ENCODE measurements at regions not wholly inside any gene's neighbourhood (a gene's known extent, or its start where the extent isn't known, plus 50 kb on each side); places are given as distances from the start of the nearest gene placed in this dataset.
"Not testable (repeated sequence)": the region's sequence is repeated elsewhere in the genome, so short reads cannot be mapped to it uniquely, and the experiment has no call there.

DNA sequence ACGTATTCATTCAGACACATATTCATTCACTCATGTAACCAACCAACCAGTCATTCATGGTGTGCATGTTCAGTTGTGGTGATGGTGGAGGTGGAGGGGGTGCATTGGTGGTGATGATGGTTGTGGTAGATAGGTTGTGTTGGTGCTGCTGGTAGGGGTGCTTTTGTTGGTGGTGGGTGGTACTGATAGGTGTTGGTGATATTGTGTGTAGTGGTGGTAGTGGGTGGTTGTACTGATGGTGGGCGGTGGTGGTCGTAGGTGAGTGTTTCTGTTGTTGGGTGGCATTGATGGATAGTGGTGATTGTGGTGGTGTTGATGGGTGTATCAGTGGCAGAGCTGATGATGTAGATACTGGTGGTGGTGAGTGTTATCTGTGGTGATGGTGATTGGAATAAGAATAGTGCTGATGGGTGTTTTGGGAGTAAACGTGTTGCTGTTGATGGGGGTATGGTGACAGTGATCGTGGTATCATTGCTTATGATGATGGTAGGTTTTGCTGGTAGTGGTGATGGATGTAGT, 59.8 kb upstream of the SHB start:
- no peak for DNase-seq (ENCODE audit: low read depth, low spot score)

DNA sequence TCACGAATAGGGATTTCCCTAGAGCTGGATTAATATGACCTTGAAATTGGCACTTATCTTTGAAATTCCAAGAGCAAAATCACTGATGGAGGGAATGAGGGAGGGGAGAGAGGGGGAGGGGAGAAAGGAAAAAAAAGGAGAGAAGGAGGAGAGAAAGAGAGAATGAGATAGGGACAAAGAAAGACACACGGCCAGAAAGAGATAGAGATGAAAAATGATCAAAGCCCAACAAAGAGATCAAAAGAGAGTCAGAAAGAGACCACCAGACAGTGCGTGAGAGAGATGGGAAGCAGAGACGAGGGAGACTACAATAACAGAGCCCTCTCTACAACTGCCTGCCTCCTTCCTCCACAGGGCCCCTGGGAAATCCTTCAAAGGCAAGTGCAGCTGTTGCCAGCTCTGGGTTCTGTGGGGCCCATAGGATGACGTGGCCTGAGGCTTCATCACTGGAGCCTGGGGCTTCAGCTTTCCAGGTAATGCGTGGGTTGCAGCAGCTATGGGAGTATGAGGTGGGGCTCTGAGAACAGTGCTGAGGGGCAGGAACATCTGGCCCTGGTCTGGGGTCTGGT, 58.3 kb upstream of the SHB start:
- no peak for DNase-seq (ENCODE audit: low read depth, low spot score)

DNA sequence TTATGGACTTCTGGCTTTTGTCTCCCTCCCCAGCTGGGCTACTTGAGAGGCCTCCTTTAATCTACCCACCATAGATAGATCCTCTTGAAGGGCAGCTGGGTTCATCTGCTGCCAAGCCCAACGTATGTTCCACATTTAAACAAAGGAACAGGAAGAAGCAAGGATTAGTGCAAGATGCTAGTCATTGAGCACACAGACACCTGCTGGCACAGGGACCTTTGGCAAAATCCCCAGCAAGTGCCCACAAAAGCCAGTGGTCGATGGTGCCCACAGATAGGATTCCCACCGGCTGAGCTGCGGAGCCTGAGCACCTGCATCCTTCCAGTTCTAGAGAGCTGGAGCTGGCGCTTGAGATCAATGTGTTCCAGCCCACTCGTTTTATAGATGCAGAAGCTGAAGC, 57.7 kb upstream of the SHB start:
- no peak for DNase-seq (ENCODE audit: low read depth, low spot score)

DNA sequence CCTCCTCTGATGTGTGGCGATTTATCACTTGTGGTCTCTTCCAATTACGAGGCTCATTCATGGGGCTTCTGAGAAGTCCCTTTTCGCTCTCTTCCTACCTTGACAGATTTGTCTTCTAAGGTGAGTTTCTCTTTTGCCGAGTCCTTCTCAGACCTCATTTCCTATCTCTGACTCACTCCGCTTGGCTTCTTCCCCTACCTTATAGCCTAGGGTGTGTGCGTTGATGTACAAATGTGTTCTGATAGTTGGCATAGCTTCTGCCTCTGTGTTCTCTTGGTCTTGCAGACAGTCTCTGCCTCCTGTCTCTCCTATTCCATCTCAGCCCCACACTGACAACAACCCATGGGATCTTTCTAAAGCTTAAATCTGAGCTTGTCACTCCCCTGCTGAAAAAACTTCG, 56.9 kb upstream of the SHB start:
- no peak for DNase-seq (ENCODE audit: low read depth, low spot score)

DNA sequence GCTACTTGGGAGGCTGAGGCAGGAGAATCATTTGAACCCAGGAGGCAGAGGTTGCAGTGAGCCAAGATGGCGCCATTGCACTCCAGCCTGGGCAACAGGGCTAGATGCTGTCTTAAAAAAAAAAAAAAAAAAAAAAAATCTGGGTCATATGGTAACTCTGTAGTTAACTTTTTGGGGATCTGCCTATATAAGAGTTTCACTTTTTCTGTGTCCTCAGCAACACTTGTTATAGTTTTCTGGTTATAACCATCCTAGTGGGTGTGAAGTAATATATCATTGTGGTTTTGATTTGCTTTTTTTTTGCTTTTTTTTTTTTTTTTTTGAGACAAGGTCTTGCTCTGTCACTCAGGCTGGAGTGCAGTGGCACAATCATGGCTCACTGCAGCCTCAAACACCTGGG, 54.3 kb upstream of the SHB start:
- DNase-seq (ENCODE audit: low read depth, low spot score): not testable (repeated sequence)

DNA sequence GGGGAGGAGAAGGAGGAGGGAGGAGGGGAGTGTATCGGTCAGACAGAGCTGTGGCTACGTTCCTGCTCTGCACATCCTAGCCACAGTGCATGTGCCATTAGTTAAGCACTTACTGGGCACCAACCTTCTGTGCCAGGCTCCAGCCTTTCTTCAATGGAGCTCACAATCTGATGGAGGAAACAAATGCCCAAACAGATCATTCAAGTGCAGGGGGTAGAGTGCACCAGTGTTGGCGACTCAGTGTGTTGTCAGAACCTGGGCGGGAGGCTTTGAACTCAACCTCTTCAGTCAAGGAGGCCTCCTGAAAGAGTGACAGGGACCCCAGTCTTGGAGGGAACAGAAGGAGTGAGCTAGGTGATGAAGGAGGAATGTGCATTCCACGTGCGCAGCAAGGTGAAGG, 51.9 kb upstream of the SHB start:
- DNase-seq (ENCODE audit: low read depth, low spot score): no peak

DNA sequence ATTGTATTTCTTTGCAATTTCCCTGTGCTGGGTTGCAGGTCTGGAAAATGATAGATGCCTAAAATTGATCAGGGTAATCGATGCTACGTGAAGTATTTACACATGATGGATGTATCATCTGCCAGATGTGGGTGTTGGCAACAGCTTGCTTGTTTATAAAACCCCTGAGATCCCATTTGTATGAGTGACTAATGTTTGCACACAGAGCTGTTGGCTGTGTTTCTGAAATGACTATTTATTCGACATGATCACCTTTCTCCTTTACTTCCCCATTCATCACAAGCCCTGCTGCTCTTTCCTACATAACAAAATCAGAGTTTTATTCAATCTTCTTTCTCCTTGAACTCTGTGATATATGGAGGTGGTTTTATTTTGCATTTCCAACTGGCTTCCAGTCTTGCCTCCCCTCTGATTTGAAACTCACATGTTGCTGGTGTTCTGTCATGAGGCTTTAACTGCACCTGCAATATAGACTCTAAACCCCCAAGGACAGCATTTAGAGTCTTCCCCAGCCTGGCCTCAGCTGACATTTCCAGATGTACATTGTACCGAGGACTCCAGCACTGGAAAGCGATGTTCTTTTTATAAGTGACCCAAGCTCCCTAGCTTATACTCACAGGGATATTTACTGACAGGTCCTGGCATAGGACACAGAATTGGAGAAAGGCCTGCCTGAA, 50.7 kb upstream of the SHB start:
- no peak for DNase-seq (ENCODE audit: low read depth, low spot score)

DNA sequence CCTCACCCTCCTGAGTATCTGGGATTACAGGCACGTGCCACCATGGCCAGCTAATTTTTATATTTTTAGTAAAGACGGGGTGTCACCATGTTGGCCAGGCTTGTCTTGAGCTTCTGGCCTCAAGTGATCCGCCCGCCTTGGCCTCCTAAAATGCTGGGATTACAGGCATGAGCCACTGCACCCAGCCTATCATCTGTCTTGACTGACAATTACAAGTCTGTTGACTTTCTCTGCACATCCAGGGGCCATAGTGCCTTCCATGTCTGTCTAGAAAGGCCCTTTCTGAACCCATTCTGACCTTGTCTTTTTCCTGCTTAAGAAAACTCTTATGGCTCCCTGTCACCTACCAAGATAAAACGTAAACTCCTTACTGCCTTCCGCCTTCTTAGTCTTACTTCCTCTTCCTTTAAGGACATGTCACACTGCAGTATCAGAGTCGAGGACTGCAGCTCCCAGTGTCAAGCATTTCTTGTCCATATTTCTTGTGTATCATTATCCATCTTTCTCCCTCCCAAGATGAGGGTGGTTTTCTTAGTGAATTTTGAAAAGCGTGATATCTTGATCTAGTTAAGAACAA, 49.9 kb upstream of the SHB start:
- DNase-seq (ENCODE audit: low read depth, low spot score): no peak
